Smooth muscle cell (in vitro differentiated cells): ENCODE measurements at regions not wholly inside any gene's neighbourhood (a gene's known extent, or its start where the extent isn't known, plus 50 kb on each side); places are given as distances from the start of the nearest gene placed in this dataset.

ENCODE experiments used
- DNase-seq: peaks from one replicate; lab custom pipeline; 2025; ENCODE audit not compliant: unreplicated experiment; lab: John Stamatoyannopoulos, UW
- H2AFZ ChIP-seq: fragments of 200-600 bp; sonication (generic); 2 replicates; pipeline ENCODE4 v1.6.0; 2016; ENCODE audit warnings: antibody characterized with exemption, low read depth, mild to moderate bottlenecking
- H3F3A ChIP-seq: fragments of 200-600 bp; sonication (generic); 2 replicates; pipeline ENCODE4 v1.6.0; 2017; ENCODE audit warnings: antibody characterized with exemption, low read depth
- H3K27ac ChIP-seq: fragments of 200-600 bp; sonication (generic); 2 replicates; pipeline ENCODE4 v1.5.1; 2016; ENCODE audit warnings: low read depth, mild to moderate bottlenecking
- H3K27me3 ChIP-seq: fragments of 200-600 bp; sonication (generic); 2 replicates; pipeline ENCODE4 v1.6.1; 2016; ENCODE audit warnings: low read depth, mild to moderate bottlenecking
- H3K36me3 ChIP-seq: fragments of 200-600 bp; sonication (generic); 2 replicates; pipeline ENCODE4 v1.5.1; 2016; ENCODE audit warnings: low read depth
- H3K4me1 ChIP-seq: fragments of 200-600 bp; sonication (generic); 2 replicates; pipeline ENCODE4 v1.5.1; 2016; ENCODE audit warnings: low read depth
- H3K4me2 ChIP-seq: fragments of 200-600 bp; sonication (generic); 2 replicates; pipeline ENCODE4 v1.6.0; 2016; ENCODE audit warnings: mild to moderate bottlenecking
- H3K4me3 ChIP-seq: fragments of 200-600 bp; sonication (generic); 2 replicates; pipeline ENCODE4 v1.5.1; 2016; ENCODE audit warnings: mild to moderate bottlenecking
- H3K79me2 ChIP-seq: fragments of 200-600 bp; sonication (generic); 2 replicates; pipeline ENCODE4 v1.6.0; 2016; ENCODE audit warnings: low read depth, mild to moderate bottlenecking
- H3K9ac ChIP-seq: fragments of 200-600 bp; sonication (generic); 2 replicates; pipeline ENCODE4 v1.6.0; 2016; ENCODE audit warnings: low read depth
- H3K9me3 ChIP-seq: fragments of 200-600 bp; sonication (generic); replicated peaks from 2 replicates; pipeline ENCODE4 v1.5.1; 2016; ENCODE audit warnings: low read depth
- H4K20me1 ChIP-seq: fragments of 200-600 bp; sonication (generic); 2 replicates; pipeline ENCODE4 v1.6.0; 2016; ENCODE audit warnings: low read depth
- WGBS: methylation state at CpG from one replicate; pipeline ENCODE4 v1.1.7; 2016; ENCODE audit warnings: low lambda C conversion rate; 5-methylcytosine and 5-hydroxymethylcytosine counted together
- TF ChIP-seq, protein P1 (sequence below): fragments of 200-600 bp; sonication (generic); IDR thresholded peaks from 2 replicates; pipeline ENCODE4 v1.5.1; 2017; ENCODE audit warnings: borderline replicate concordance, mild to moderate bottlenecking, antibody characterized with exemption; ENCODE audit not compliant: insufficient read depth, poor library complexity, severe bottlenecking

DNA sequence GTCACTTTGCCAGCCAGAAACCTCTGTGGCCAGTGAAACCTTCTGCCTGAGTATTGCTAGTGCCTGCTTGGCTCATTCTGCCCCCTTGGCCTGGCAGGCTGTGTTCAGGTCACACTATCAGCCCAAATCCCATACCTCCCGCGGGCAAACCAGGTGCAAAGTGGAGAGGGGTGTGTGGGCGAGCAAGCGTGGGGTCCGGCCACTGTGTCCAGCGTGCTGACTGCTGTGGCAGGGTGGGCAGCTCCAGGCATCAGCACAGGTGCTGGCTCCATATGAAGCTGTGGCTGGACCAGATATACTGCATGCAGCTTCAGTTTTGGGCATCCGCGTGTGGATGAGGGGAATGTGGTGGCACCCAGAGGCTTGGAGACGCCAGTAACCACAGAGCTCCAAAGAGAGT, 576.5 kb upstream of the EDIL3 start:
- H3K27me3 ChIP-seq, result no peaks in the 10 kb centered on the region
- no peak overlapping the region for H3K4me2 ChIP-seq
- H3K9me3 ChIP-seq, result no peaks in the 10 kb centered on the region
- H3K36me3 ChIP-seq, result no peaks in the 10 kb centered on the region
- no peak overlapping the region for H3K9ac ChIP-seq
- TF ChIP-seq, protein P1, sequence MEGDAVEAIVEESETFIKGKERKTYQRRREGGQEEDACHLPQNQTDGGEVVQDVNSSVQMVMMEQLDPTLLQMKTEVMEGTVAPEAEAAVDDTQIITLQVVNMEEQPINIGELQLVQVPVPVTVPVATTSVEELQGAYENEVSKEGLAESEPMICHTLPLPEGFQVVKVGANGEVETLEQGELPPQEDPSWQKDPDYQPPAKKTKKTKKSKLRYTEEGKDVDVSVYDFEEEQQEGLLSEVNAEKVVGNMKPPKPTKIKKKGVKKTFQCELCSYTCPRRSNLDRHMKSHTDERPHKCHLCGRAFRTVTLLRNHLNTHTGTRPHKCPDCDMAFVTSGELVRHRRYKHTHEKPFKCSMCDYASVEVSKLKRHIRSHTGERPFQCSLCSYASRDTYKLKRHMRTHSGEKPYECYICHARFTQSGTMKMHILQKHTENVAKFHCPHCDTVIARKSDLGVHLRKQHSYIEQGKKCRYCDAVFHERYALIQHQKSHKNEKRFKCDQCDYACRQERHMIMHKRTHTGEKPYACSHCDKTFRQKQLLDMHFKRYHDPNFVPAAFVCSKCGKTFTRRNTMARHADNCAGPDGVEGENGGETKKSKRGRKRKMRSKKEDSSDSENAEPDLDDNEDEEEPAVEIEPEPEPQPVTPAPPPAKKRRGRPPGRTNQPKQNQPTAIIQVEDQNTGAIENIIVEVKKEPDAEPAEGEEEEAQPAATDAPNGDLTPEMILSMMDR, result no peak
- H3K27ac ChIP-seq, result no peak overlapping the region
- no peaks in the 10 kb centered on the region for H3K4me1 ChIP-seq
- H3F3A ChIP-seq, result no peaks in the 10 kb centered on the region
- no peak for DNase-seq
- no peak overlapping the region for H2AFZ ChIP-seq
- no peaks in the 10 kb centered on the region for H4K20me1 ChIP-seq
- H3K4me3 ChIP-seq, result no peak overlapping the region
- 83% methylated on average over 9 of the region's 9 CpGs for WGBS
- H3K79me2 ChIP-seq, result no peaks in the 10 kb centered on the region

DNA sequence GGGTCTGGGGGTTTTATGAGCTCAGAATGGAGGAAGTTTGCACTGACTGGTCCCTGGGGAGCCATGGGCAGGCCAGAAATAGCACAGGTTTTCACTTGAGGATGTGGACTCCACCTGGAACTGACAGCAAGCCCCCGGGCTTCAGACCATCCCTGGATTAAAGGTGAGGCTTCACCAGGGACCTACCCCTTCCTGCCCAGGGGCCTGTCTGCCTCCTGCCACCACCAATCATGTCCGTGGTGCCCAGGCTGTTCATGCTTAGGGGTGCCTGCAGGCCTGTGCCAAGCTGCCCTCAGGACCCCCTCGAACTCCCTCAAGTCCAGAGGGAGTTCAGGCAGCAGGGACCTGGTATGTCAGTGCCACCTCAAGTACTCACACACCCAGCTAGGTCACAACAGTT, 577.2 kb upstream of the EDIL3 start:
- no peak overlapping the region for H2AFZ ChIP-seq
- H3K36me3 ChIP-seq, result no peaks in the 10 kb centered on the region
- no peak for DNase-seq
- TF ChIP-seq, protein P1, result no peak
- H3K27me3 ChIP-seq, result no peaks in the 10 kb centered on the region
- no peaks in the 10 kb centered on the region for H3K4me1 ChIP-seq
- 87% methylated on average over 3 of the region's 3 CpGs for WGBS
- H3K4me3 ChIP-seq, result no peak overlapping the region
- no peak overlapping the region for H3K27ac ChIP-seq
- no peak overlapping the region for H3K9ac ChIP-seq
- H3K79me2 ChIP-seq, result no peaks in the 10 kb centered on the region
- H4K20me1 ChIP-seq, result no peaks in the 10 kb centered on the region
- no peaks in the 10 kb centered on the region for H3F3A ChIP-seq
- no peaks in the 10 kb centered on the region for H3K9me3 ChIP-seq
- no peak overlapping the region for H3K4me2 ChIP-seq

DNA sequence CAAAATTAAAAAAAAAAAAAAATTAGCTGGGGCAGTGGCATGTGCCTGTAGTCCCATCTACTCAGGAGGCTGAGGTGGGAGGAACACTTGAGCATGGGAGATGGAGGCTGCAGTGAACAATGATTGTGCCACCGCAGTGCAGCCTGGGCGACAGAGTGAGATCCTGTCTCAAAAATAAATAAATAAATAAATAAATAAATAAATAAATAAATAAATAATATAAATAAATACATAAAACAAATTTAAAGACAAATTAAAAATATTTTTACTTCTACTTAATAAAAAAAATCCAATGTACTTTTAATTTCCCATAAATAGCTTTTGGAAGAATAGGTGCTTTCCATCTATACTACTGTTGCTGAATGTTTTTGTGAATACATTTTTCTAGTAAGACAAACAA, 598.4 kb upstream of the EDIL3 start:
- Histone ChIP-seq H3K27ac (no peak overlapping the region), H3K4me2 (no peak overlapping the region)
- WGBS, result 67% methylated on average over 2 of the region's 2 CpGs

DNA sequence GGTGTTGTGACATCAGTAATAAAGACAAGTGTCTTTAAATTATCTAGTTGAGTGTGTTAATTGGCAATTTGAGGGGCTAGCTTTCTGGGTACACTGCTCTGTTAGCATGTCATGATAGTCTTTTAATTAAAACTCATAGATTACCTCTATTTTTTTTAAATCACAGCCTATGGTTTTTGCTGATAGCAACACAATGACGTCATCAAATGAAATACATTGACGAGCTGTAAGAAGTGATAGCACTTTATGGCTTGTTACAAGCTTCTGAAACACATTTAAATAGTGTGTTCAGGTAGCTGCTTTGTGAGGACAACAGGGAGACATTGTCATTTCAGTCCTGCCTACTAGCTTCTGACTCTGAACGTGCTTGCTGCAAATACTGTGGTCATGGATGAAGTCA, 600.5 kb upstream of the EDIL3 start:
- H3K4me2 ChIP-seq, result no peak overlapping the region
- no peak overlapping the region for H3K27ac ChIP-seq
- DNase-seq, result no peak
- TF ChIP-seq, protein P1, result no peak
- H3K9ac ChIP-seq, result no peak overlapping the region
- no peaks in the 10 kb centered on the region for H3K79me2 ChIP-seq
- H3F3A ChIP-seq, result no peaks in the 10 kb centered on the region
- WGBS, result 56% methylated on average over 3 of the region's 3 CpGs
- H4K20me1 ChIP-seq, result no peaks in the 10 kb centered on the region
- no peak overlapping the region for H2AFZ ChIP-seq
- H3K27me3 ChIP-seq, result no peaks in the 10 kb centered on the region
- no peaks in the 10 kb centered on the region for H3K4me1 ChIP-seq
- no peaks in the 10 kb centered on the region for H3K36me3 ChIP-seq
- H3K9me3 ChIP-seq, result no peaks in the 10 kb centered on the region
- no peak overlapping the region for H3K4me3 ChIP-seq

More for the DNA sequence above, 598.4 kb upstream of the EDIL3 start:
- H3K36me3 ChIP-seq, result no peaks in the 10 kb centered on the region
- no peak overlapping the region for H3K9ac ChIP-seq
- H3F3A ChIP-seq, result no peaks in the 10 kb centered on the region
- H4K20me1 ChIP-seq, result no peaks in the 10 kb centered on the region
- H3K4me3 ChIP-seq, result no peak overlapping the region
- H2AFZ ChIP-seq, result no peak overlapping the region
- no peaks in the 10 kb centered on the region for H3K79me2 ChIP-seq
- TF ChIP-seq, protein P1, result no peak
- no peaks in the 10 kb centered on the region for H3K27me3 ChIP-seq
- no peak for DNase-seq
- no peaks in the 10 kb centered on the region for H3K9me3 ChIP-seq
- no peaks in the 10 kb centered on the region for H3K4me1 ChIP-seq
